Neuronal stem cell (in vitro differentiated cells): ENCODE measurements at regions not wholly inside any gene's neighbourhood (a gene's known extent, or its start where the extent isn't known, plus 50 kb on each side); places are given as distances from the start of the nearest gene placed in this dataset.

ENCODE experiments used
- DNase-seq: peaks from one replicate; pipeline ENCODE4 v3.0.0-alpha.2; 2013; ENCODE audit warnings: low spot score
- H2AFZ ChIP-seq: one replicate; pipeline ENCODE4 v1.6.1; 2013; ENCODE audit warnings: mild to moderate bottlenecking, low read length, inconsistent platforms
- H2AK5ac ChIP-seq: 2 replicates; pipeline ENCODE4 v1.6.1; 2013; ENCODE audit warnings: low read depth, mild to moderate bottlenecking, inconsistent platforms, low read length, moderate library complexity, mixed read lengths
- H2BK120ac ChIP-seq: 2 replicates; pipeline ENCODE4 v1.6.1; 2013; ENCODE audit warnings: low read depth, mild to moderate bottlenecking, inconsistent platforms, low read length, moderate library complexity, mixed read lengths
- H2BK12ac ChIP-seq: one replicate; pipeline ENCODE4 v1.6.1; 2013; ENCODE audit warnings: low read length, inconsistent platforms
- H2BK15ac ChIP-seq: 2 replicates; pipeline ENCODE4 v1.6.1; 2013; ENCODE audit warnings: mild to moderate bottlenecking, low read length, inconsistent platforms, mixed read lengths
- H2BK5ac ChIP-seq: one replicate; pipeline ENCODE4 v1.6.1; 2013; ENCODE audit warnings: inconsistent platforms, mild to moderate bottlenecking, low read length, moderate library complexity
- H3K14ac ChIP-seq: one replicate; pipeline ENCODE4 v1.6.1; 2013; ENCODE audit warnings: low read length, inconsistent platforms
- H3K18ac ChIP-seq: 2 replicates; pipeline ENCODE4 v1.6.1; 2013; ENCODE audit warnings: low read length, inconsistent platforms
- H3K23ac ChIP-seq: 2 replicates; pipeline ENCODE4 v1.6.1; 2013; ENCODE audit warnings: low read depth, mild to moderate bottlenecking, mixed read lengths, low read length, inconsistent platforms; ENCODE audit not compliant: poor library complexity
- H3K27ac ChIP-seq: replicated peaks from 3 replicates; pipeline ENCODE4 v1.5.1; 2013; ENCODE audit warnings: low read length, inconsistent platforms
- H3K27me3 ChIP-seq, 3 experiments: 2 replicates each; pipeline ENCODE4 v1.6.1; 2013; ENCODE audit warnings: low read length in 3 of 3, mild to moderate bottlenecking in 2 of 3, inconsistent platforms in 1 of 3, low read depth in 1 of 3, mixed read lengths in 1 of 3, moderate library complexity in 1 of 3; ENCODE audit not compliant: control insufficient read depth in 3 of 3, insufficient read depth in 3 of 3
- H3K36me3 ChIP-seq, 2 donors: replicated peaks in 1 of 2; 2 replicates each; pipeline ENCODE4 v1.6.1; 2013; ENCODE audit warnings: low read length in 2 of 2; ENCODE audit not compliant: control insufficient read depth in 2 of 2, insufficient read depth in 2 of 2
- H3K4ac ChIP-seq: 2 replicates; pipeline ENCODE4 v1.6.1; 2013; ENCODE audit warnings: inconsistent platforms, mild to moderate bottlenecking, low read length, moderate library complexity
- H3K4me1 ChIP-seq, 2 donors: 1 replicate in 1 of 2; 2 replicates in 1 of 2; pipeline ENCODE4 v1.6.1; 2013; ENCODE audit warnings: low read length in 2 of 2, low read depth in 1 of 2; ENCODE audit not compliant: control insufficient read depth in 2 of 2, insufficient read depth in 1 of 2
- H3K4me2 ChIP-seq: one replicate; pipeline ENCODE4 v1.6.1; 2013; ENCODE audit warnings: mild to moderate bottlenecking, low read length, inconsistent platforms; ENCODE audit not compliant: insufficient read depth, poor library complexity, severe bottlenecking
- H3K4me3 ChIP-seq, 2 donors: 2 replicates each; pipeline ENCODE4 v1.5.1; 2013; ENCODE audit warnings: low read length in 2 of 2, mild to moderate bottlenecking in 2 of 2, inconsistent platforms in 1 of 2, moderate library complexity in 1 of 2
- H3K79me1 ChIP-seq: one replicate; pipeline ENCODE4 v1.6.1; 2013; ENCODE audit warnings: low read depth, mild to moderate bottlenecking, inconsistent platforms, low read length, moderate library complexity
- H3K9ac ChIP-seq: one replicate; pipeline ENCODE4 v1.6.1; 2013; ENCODE audit warnings: mild to moderate bottlenecking, low read depth, low read length, inconsistent platforms; ENCODE audit not compliant: poor library complexity
- H3K9me3 ChIP-seq, 2 donors: replicated peaks in 1 of 2; 2 replicates each; pipeline versions ENCODE3 to v1.6.1; 2013; ENCODE audit warnings: low read length in 2 of 2, mild to moderate bottlenecking in 2 of 2, inconsistent platforms in 1 of 2, low read depth in 1 of 2, mixed read lengths in 1 of 2, moderate library complexity in 1 of 2; ENCODE audit not compliant: control insufficient read depth in 2 of 2, insufficient read depth in 1 of 2
- H4K8ac ChIP-seq: one replicate; pipeline ENCODE4 v1.6.1; 2013; ENCODE audit warnings: low read depth, mild to moderate bottlenecking, inconsistent platforms, low read length, moderate library complexity
- H4K91ac ChIP-seq: one replicate; pipeline ENCODE4 v1.6.1; 2013; ENCODE audit warnings: low read length, low read depth, mild to moderate bottlenecking, inconsistent platforms; ENCODE audit not compliant: poor library complexity
- WGBS, 2 donors: extraction: QIAGEN DNeasy Blood & Tissue Kit; methylation state at CpG; one replicate each; pipeline ENCODE4 v1.1.7; 2013; ENCODE audit warnings: missing lambda C conversion rate in 2 of 2, mixed read lengths in 1 of 2; ENCODE audit not compliant: insufficient read length in 2 of 2, insufficient replicate concordance in 1 of 2; ENCODE audit errors: extremely low coverage in 2 of 2; 5-methylcytosine and 5-hydroxymethylcytosine counted together

DNA sequence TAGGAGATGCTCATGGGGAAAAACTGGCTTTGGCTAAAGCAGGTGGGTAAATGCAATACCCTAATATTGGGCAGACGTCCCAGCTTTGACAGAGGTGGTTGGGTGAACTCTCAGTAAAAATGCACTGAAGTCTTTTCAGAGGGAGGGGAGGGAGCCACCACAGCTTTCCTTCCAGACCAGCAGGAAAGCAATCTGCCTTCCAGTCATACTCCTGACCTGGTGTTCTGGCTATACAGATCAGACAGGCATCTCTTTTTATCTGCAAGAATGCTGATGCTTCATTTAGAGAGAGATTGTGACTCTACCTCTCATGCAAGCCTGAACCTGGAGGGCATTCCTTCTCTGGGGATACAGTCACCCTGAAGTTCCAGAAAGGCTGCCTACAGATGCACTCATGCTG lies 52.6 kb upstream of the ICA1 start:
- H3K4ac ChIP-seq, result no peak overlapping the region
- no peak overlapping the region for H2BK120ac ChIP-seq
- H2AK5ac ChIP-seq, result no peak overlapping the region
- no peak overlapping the region for H3K4me3 ChIP-seq
- WGBS, 2 donors, result no CpG with 5 or more reads among the region's 1 CpG
- no peak overlapping the region for H3K14ac ChIP-seq
- no peak overlapping the region for H2BK12ac ChIP-seq
- peaks cover 0 to 17% of the 10 kb centered on the region in 2 donors for H3K9me3 ChIP-seq
- H4K8ac ChIP-seq, result no peak overlapping the region
- H3K27ac ChIP-seq, result no peak overlapping the region
- H3K79me1 ChIP-seq, result no peaks in the 10 kb centered on the region
- DNase-seq, result no peak
- H3K27me3 ChIP-seq, result no peaks in the 10 kb centered on the region
- no peak overlapping the region for H2BK15ac ChIP-seq
- H2AFZ ChIP-seq, result no peak overlapping the region
- H3K9ac ChIP-seq, result no peak overlapping the region
- no peak overlapping the region for H3K18ac ChIP-seq
- H3K36me3 ChIP-seq, result no peaks in the 10 kb centered on the region
- H3K4me2 ChIP-seq, result no peak overlapping the region
- no peaks in the 10 kb centered on the region for H3K4me1 ChIP-seq
- H3K23ac ChIP-seq, result no peak overlapping the region
- H4K91ac ChIP-seq, result no peak overlapping the region
- H2BK5ac ChIP-seq, result no peak overlapping the region

DNA sequence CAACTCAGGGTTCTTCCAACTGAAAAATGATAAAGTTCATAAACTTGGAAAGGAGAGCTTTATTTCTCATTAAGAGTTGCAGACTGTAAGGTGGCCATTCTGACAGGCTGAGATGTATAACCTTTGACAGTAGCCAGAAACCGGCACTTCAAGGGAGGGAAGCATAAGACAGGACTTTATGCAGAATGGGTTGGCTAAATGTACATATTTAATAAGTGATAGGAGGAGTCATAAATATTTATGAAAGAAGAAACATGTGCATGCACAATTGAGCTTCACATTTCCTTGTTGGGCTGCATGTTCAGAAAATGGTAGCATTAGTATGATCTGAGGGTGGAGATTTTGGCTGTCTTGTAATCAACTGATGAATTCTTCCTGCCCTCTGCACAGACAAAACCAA lies 57.1 kb upstream of the ICA1 start:
- Histone ChIP-seq H2BK12ac (no peak overlapping the region), H3K79me1 (no peaks in the 10 kb centered on the region), H3K27me3 (peaks cover 0 to 4% (median 0%) of the 10 kb centered on the region in 3 experiments), H4K8ac (no peak overlapping the region), H3K4me1 (no peaks in the 10 kb centered on the region), H3K4ac (no peak overlapping the region), H3K4me2 (no peak overlapping the region), H3K14ac (no peak overlapping the region), H2BK120ac (no peak overlapping the region), H3K18ac (no peak overlapping the region), H4K91ac (no peak overlapping the region), H3K27ac (no peak overlapping the region), H2AFZ (no peak overlapping the region), H2BK5ac (no peak overlapping the region), H3K36me3 (no peaks in the 10 kb centered on the region), H2BK15ac (no peak overlapping the region), H3K23ac (no peak overlapping the region), H3K9ac (no peak overlapping the region), H3K9me3 (peaks cover 0 to 9% of the 10 kb centered on the region in 2 donors), H2AK5ac (no peak overlapping the region), H3K4me3 (no peak overlapping the region)
- no CpG with 5 or more reads among the region's 1 CpG for WGBS, 2 donors
- DNase-seq, result no peak

DNA sequence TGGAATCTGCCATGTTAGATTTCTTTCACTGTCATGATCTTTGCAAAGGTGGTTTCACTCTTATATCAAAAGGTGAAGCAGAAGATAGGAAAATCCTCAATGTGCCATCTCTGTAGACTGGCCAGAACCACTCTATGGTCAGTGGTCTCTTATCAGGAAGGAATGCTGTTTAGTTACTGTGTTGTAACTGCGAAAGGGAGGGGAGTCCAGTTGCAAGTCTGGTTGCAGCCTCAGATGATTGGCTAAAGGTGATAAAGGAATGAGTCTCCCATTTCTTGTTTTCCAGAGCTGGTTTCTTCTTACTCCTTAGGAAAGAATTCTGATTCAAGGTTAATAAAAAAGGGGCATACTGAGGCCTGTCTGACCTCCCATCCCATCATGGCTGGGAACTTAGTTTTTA lies 58.2 kb upstream of the ICA1 start:
- Histone ChIP-seq H2BK120ac (no peak overlapping the region), H3K27ac (no peak overlapping the region), H3K79me1 (no peaks in the 10 kb centered on the region), H3K9me3 (peaks cover 0 to 9% of the 10 kb centered on the region in 2 donors), H3K27me3 (peaks cover 0 to 4% (median 0%) of the 10 kb centered on the region in 3 experiments), H3K9ac (no peak overlapping the region), H3K18ac (no peak overlapping the region), H3K14ac (no peak overlapping the region), H3K4me2 (no peak overlapping the region), H3K36me3 (no peaks in the 10 kb centered on the region), H3K4ac (no peak overlapping the region), H2AK5ac (no peak overlapping the region), H4K8ac (no peak overlapping the region), H3K23ac (no peak overlapping the region), H2BK12ac (no peak overlapping the region), H2BK5ac (no peak overlapping the region), H4K91ac (no peak overlapping the region), H2AFZ (no peak overlapping the region), H3K4me3 (no peak overlapping the region), H2BK15ac (no peak overlapping the region), H3K4me1 (no peaks in the 10 kb centered on the region)
- WGBS, 2 donors, result no CpG with 5 or more reads among the region's 1 CpG
- DNase-seq, result no peak

DNA sequence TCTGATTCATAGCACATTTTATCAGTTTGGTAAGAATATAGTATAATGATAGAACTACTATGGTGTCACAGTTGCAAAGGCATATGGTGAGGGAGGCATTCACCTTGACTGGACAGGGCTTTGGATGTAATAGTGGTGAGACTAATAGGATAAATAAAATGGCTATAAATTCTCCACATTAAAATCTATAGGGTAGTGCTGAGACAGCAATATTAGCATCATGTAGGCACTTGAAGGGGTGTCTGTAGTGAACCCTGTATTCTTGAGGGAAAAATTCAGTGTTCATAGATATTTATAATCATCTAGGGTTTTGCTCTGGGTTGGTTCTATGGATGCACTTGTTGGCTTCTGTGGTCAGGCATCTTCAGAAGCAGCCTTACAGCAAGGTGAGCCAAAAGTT lies 59.3 kb upstream of the ICA1 start:
- no peak overlapping the region for H4K8ac ChIP-seq
- H3K36me3 ChIP-seq, result no peaks in the 10 kb centered on the region
- H2AK5ac ChIP-seq, result no peak overlapping the region
- no peak overlapping the region for H4K91ac ChIP-seq
- H3K18ac ChIP-seq, result no peak overlapping the region
- no peak overlapping the region for H3K4ac ChIP-seq
- no peak overlapping the region for H3K4me2 ChIP-seq
- H3K4me1 ChIP-seq, result no peaks in the 10 kb centered on the region
- H3K14ac ChIP-seq, result no peak overlapping the region
- DNase-seq, result no peak
- no peak overlapping the region for H3K4me3 ChIP-seq
- no peak overlapping the region for H2AFZ ChIP-seq
- no peak overlapping the region for H3K23ac ChIP-seq
- no peak overlapping the region for H2BK12ac ChIP-seq
- no peaks in the 10 kb centered on the region for H3K79me1 ChIP-seq
- no peak overlapping the region for H3K27ac ChIP-seq
- H3K9me3 ChIP-seq, result peaks cover 0 to 9% of the 10 kb centered on the region in 2 donors
- H2BK15ac ChIP-seq, result no peak overlapping the region
- no peak overlapping the region for H2BK5ac ChIP-seq
- H3K9ac ChIP-seq, result no peak overlapping the region
- H2BK120ac ChIP-seq, result no peak overlapping the region
- H3K27me3 ChIP-seq, result peaks cover 0 to 4% (median 0%) of the 10 kb centered on the region in 3 experiments
